HepG2 (cell line): ENCODE measurements at regions not wholly inside any gene's neighbourhood (a gene's known extent, or its start where the extent isn't known, plus 50 kb on each side); places are given as distances from the start of the nearest gene placed in this dataset.
A peak's percentile ranks its signal among the peaks of the same experiment; 100 is the strongest.

Experiments used
- ATAC-seq: fragments of 200-7000 bp; cut with Tn5 transposase; 3 replicates; pipeline ENCODE4 v1.9.1; 2020; ENCODE audit warnings: mild to moderate bottlenecking, moderate library complexity
- BruUV-seq: library from RNA; stranded (reverse); fragments of 400-500 nt; replicated peaks from 2 replicates; lab custom pipeline; 2021; lab: Mats Ljungman, UMichigan
- CTCF ChIA-PET: fragments of 300-600 bp; formaldehyde crosslinking; extraction: SDS; loops from one replicate; lab custom pipeline; 2021; ENCODE audit warnings: low total read pairs, inconsistent platforms, low intra/inter-chr PET ratio; lab: Yijun Ruan, JAX
- POLR2A ChIA-PET: fragments of 350-600 bp; sonication (Branson Sonifier 250); formaldehyde crosslinking; loops from one replicate; lab custom pipeline; 2020; ENCODE audit warnings: antibody characterized with exemption, inconsistent platforms; lab: Yijun Ruan, JAX
- DNase-seq: peaks from one replicate; pipeline ENCODE4 v3.0.0-alpha.2; 2015; ENCODE audit warnings: low spot score
- FAIRE-seq: peaks from 3 replicates; lab custom pipeline; 2011; peaks lifted over from hg19 to GRCh38; lab: Jason Lieb, UNC
- H2AFZ ChIP-seq: one replicate; pipeline ENCODE4 v1.6.1; 2011; ENCODE audit warnings: low read length, inconsistent platforms
- H3K27ac ChIP-seq: fragments of 300-600 bp; 3 replicates; pipeline ENCODE4 v1.8.0; 2011; ENCODE audit warnings: mixed run types, mild to moderate bottlenecking, mixed read lengths, low read length, inconsistent platforms; ENCODE audit not compliant: insufficient read depth; ENCODE audit errors: extremely low read length
- H3K27me3 ChIP-seq, 2 experiments: fragments of 200-600 bp in 1 of 2; 2 replicates in 1 of 2; 3 replicates in 1 of 2; pipeline versions ENCODE4 v1.6.0 to v1.8.0; 2011; ENCODE audit warnings: low read length in 2 of 2, mild to moderate bottlenecking in 2 of 2, moderate library complexity in 2 of 2, inconsistent platforms in 1 of 2; ENCODE audit not compliant: insufficient read depth in 2 of 2, control insufficient read depth in 1 of 2
- H3K36me3 ChIP-seq, 2 experiments: fragments of 200-600 bp in 1 of 2; replicated peaks in 1 of 2; 2 replicates in 1 of 2; 3 replicates in 1 of 2; pipeline versions ENCODE4 v1.5.1 to v1.8.0; 2011; ENCODE audit warnings: low read length in 2 of 2, inconsistent platforms in 1 of 2; ENCODE audit not compliant: insufficient read depth in 2 of 2, control insufficient read depth in 1 of 2
- H3K4me1 ChIP-seq: 2 replicates; pipeline ENCODE4 v1.5.1; 2012; ENCODE audit warnings: low read length, inconsistent platforms; ENCODE audit not compliant: insufficient read depth
- H3K4me2 ChIP-seq: 2 replicates; pipeline ENCODE4 v1.6.0; 2011; ENCODE audit warnings: low read depth, low read length, inconsistent platforms
- H3K4me3 ChIP-seq, 3 experiments: fragments of 200-600 bp in 1 of 3; sonication (generic), shearing (Covaris generic) in 1 of 3; replicated peaks in 1 of 3; 2 replicates each; pipeline ENCODE4 v1.5.1; 2011 to 2016; ENCODE audit warnings: low read length in 3 of 3, inconsistent platforms in 2 of 3, low read depth in 2 of 3, mild to moderate bottlenecking in 2 of 3, control low read depth in 1 of 3, mixed read lengths in 1 of 3; ENCODE audit not compliant: insufficient read depth in 1 of 3
- H3K79me2 ChIP-seq: one replicate; pipeline ENCODE4 v1.6.1; 2011; ENCODE audit warnings: low read length, inconsistent platforms; ENCODE audit not compliant: insufficient read depth
- H3K9ac ChIP-seq: 2 replicates; pipeline ENCODE4 v1.6.0; 2011; ENCODE audit warnings: mild to moderate bottlenecking, low read depth, low read length, inconsistent platforms; ENCODE audit not compliant: insufficient read depth
- H3K9me3 ChIP-seq: 2 replicates; pipeline ENCODE4 v1.5.1; 2012; ENCODE audit warnings: mild to moderate bottlenecking, low read length
- H4K20me1 ChIP-seq: 2 replicates; pipeline ENCODE4 v1.6.0; 2011; ENCODE audit warnings: inconsistent platforms, mild to moderate bottlenecking, low read length, moderate library complexity; ENCODE audit not compliant: insufficient read depth
- BORCS8-MEF2B ChIP-seq: sonication (generic); formaldehyde crosslinking; IDR thresholded peaks from 2 replicates; pipeline ENCODE4 v1.8.0; 2022; ENCODE audit warnings: mild to moderate bottlenecking, missing genetic modification reagents
- CBX2 ChIP-seq, 2 experiments: fragments of 200-600 bp in 1 of 2; sonication (generic); formaldehyde crosslinking in 1 of 2; IDR thresholded peaks; 2 replicates each; pipeline versions ENCODE4 v1.7.0 to v1.8.1; 2018 to 2022; ENCODE audit warnings: low read depth in 2 of 2, low read length in 1 of 2, mild to moderate bottlenecking in 1 of 2, missing genetic modification reagents in 1 of 2
- DMTF1 ChIP-seq: sonication (generic); formaldehyde crosslinking; IDR thresholded peaks from 2 replicates; pipeline ENCODE4 v1.4.0; 2020; ENCODE audit warnings: mild to moderate bottlenecking, missing genetic modification reagents
- DR1 ChIP-seq: sonication (generic); formaldehyde crosslinking; IDR thresholded peaks from 2 replicates; pipeline ENCODE4 v1.8.0; 2021; ENCODE audit warnings: mild to moderate bottlenecking, missing genetic modification reagents, inconsistent platforms
- E2F1 ChIP-seq: sonication (generic); formaldehyde crosslinking; IDR thresholded peaks from 2 replicates; pipeline ENCODE4 v1.5.0; 2020; ENCODE audit warnings: missing genetic modification reagents
- GATAD2A ChIP-seq: IDR thresholded peaks from 2 replicates; pipeline ENCODE4 v1.6.1; 2016
- GPBP1L1 ChIP-seq: sonication (generic); formaldehyde crosslinking; IDR thresholded peaks from 2 replicates; pipeline ENCODE4 v1.5.0; 2020; ENCODE audit warnings: mild to moderate bottlenecking, missing genetic modification reagents
- HCFC1 ChIP-seq: fragments of 150-350 bp; IDR thresholded peaks from 2 replicates; pipeline ENCODE4 v1.6.1; 2014; ENCODE audit warnings: low read depth, low read length
- HMGXB4 ChIP-seq, 2 experiments: sonication (generic) in 1 of 2; formaldehyde crosslinking in 1 of 2; IDR thresholded peaks; 2 replicates each; pipeline versions ENCODE4 v1.4.0 to v1.6.1; 2018 to 2020; ENCODE audit warnings: missing genetic modification reagents in 2 of 2, borderline replicate concordance in 1 of 2, low read depth in 1 of 2, mild to moderate bottlenecking in 1 of 2, missing biosample characterization in 1 of 2
- HOXA7 ChIP-seq: sonication (generic); formaldehyde crosslinking; IDR thresholded peaks from 2 replicates; pipeline ENCODE4 v1.8.1; 2022; ENCODE audit warnings: mild to moderate bottlenecking, missing genetic modification reagents, moderate library complexity
- KDM4B ChIP-seq: sonication (generic); formaldehyde crosslinking; IDR thresholded peaks from 2 replicates; pipeline ENCODE4 v1.4.0; 2020; ENCODE audit warnings: missing genetic modification reagents
- WIZ ChIP-seq: sonication (generic); formaldehyde crosslinking; IDR thresholded peaks from 2 replicates; pipeline ENCODE4 v1.5.1; 2020; ENCODE audit warnings: mild to moderate bottlenecking, missing genetic modification reagents
- ZNF441 ChIP-seq: sonication (generic); formaldehyde crosslinking; IDR thresholded peaks from 2 replicates; pipeline ENCODE4 v1.7.0; 2021; ENCODE audit warnings: missing genetic modification reagents, borderline replicate concordance
- ZNF749 ChIP-seq: sonication (generic); formaldehyde crosslinking; IDR thresholded peaks from 2 replicates; pipeline ENCODE4 v1.8.0; 2022; ENCODE audit warnings: mild to moderate bottlenecking, missing genetic modification reagents, moderate library complexity, borderline replicate concordance
- ZNF775 ChIP-seq: sonication (generic); formaldehyde crosslinking; IDR thresholded peaks from 2 replicates; pipeline ENCODE4 v1.4.0; 2020; ENCODE audit warnings: missing genetic modification reagents, mild to moderate bottlenecking, moderate library complexity, borderline replicate concordance
- ZNF883 ChIP-seq: sonication (generic); formaldehyde crosslinking; IDR thresholded peaks from 2 replicates; pipeline ENCODE4 v1.5.1; 2020; ENCODE audit warnings: mild to moderate bottlenecking, missing genetic modification reagents; ENCODE audit errors: not compliant biosample characterization
- ZSCAN29 ChIP-seq: sonication (generic); formaldehyde crosslinking; conservative IDR thresholded peaks from 2 replicates; pipeline ENCODE4 v1.4.0; 2020; ENCODE audit warnings: mild to moderate bottlenecking, missing genetic modification reagents
- WGBS: methylation state at CpG from one replicate; pipeline ENCODE4 v1.1.6; 2017; ENCODE audit warnings: low lambda C conversion rate; 5-methylcytosine and 5-hydroxymethylcytosine counted together
- in situ Hi-C: cut with HindIII; loops from 2 replicates; pipeline ENCODE4 v1.10.0; 2017; ENCODE audit warnings: low pct_unique_long_range_greater_than_20kb; ENCODE audit not compliant: extremely low pct_ligation_motif_present
- intact Hi-C: fragments of 100-400 bp; cut with micrococcal nuclease; formaldehyde crosslinking; loops from one replicate; pipeline ENCODE4 v1.10.0; 2022; ENCODE audit not compliant: unreplicated experiment

GRCh38 chr2:180761224-180761623 is 219.2 kb upstream of the UBE2E3 start (continued):
- TF ChIP-seq ZNF775 (CRISPR knock-in tag) (no peak), ZSCAN29 (CRISPR knock-in tag) (no peak), BORCS8-MEF2B (CRISPR knock-in tag) (no peak), DR1 (CRISPR knock-in tag) (no peak), GATAD2A (CRISPR knock-in tag) (peak; percentile 79), HOXA7 (CRISPR knock-in tag) (no peak), HCFC1 (no peak)

- in situ Hi-C loops, result loop anchor here (10.0 kb wide), 1 partner anchor 225 kb away; the partner anchor contains the start of gene UBE2E3
- H3K4me1 ChIP-seq, result peaks cover 41% of the 10 kb centered on the region
- H3K27me3 ChIP-seq, result no peaks in the 10 kb centered on the region
- 100% methylated on average over 1 of the region's 1 CpG for WGBS
- H4K20me1 ChIP-seq, result no peaks in the 10 kb centered on the region
- no peaks in the 10 kb centered on the region for H3K79me2 ChIP-seq
- CTCF ChIA-PET, result no interaction called here
- H3K9me3 ChIP-seq, result no peaks in the 10 kb centered on the region
- FAIRE-seq (no peak), ATAC-seq (no peak), DNase-seq (no peak)
- no TSS peak for BruUV-seq
- H2AFZ ChIP-seq, result no peak overlapping the region
- H3K9ac ChIP-seq, result no peak overlapping the region
- POLR2A ChIA-PET, result no interaction called here
- H3K4me3 ChIP-seq, result no peak overlapping the region
- no peak overlapping the region for H3K27ac ChIP-seq
- TF ChIP-seq ZNF441 (CRISPR knock-in tag) (no peak), CBX2 (IDR thresholded peaks at IDR 0.05; ENCODE audit: low read depth, low read length) (no peak), CBX2 (CRISPR knock-in tag; IDR thresholded peaks at IDR 0.05; ENCODE audit: low read depth) (no peak), DMTF1 (no peak), GPBP1L1 (no peak), HMGXB4 (CRISPR knock-in tag; IDR thresholded peaks at IDR 0.05; ENCODE audit: borderline replicate concordance in 1 of 2, low read depth in 1 of 2) (no peak), ZNF883 (CRISPR knock-in tag) (no peak), KDM4B (CRISPR knock-in tag) (no peak), E2F1 (no peak), WIZ (no peak), ZNF749 (CRISPR knock-in tag) (no peak)
- H3K36me3 ChIP-seq, result no peaks in the 10 kb centered on the region
- H3K4me2 ChIP-seq, result no peak overlapping the region
- intact Hi-C loops, result loop anchor here (5.0 to 10.0 kb wide), 2 partner anchors 295 to 637 kb away; no protein-coding TSS in a partner anchor
Observed at GRCh38 chr2:180759631-180760030, 220.8 kb upstream of the UBE2E3 start.
